ENCODE measurements at regions not wholly inside any gene's neighbourhood (a gene's known extent, or its start where the extent isn't known, plus 50 kb on each side); places are given as distances from the start of the nearest gene placed in this dataset.

GRCh38 chr6:156487877-156488276, 289.3 kb upstream of the ARID1B start:
- TF ChIP-seq POLR2AphosphoS5 (IDR thresholded peaks at IDR 0.05) (no peak), POLR2A (IDR thresholded peaks at IDR 0.05) (no peak), CTCF (IDR thresholded peaks at IDR 0.05) (no peak)

Data from breast epithelium (tissue), 3 donors.